SK-N-MC (cell line): ENCODE measurements at regions not wholly inside any gene's neighbourhood (a gene's known extent, or its start where the extent isn't known, plus 50 kb on each side); places are given as distances from the start of the nearest gene placed in this dataset.

Experiments used
- DNase-seq: peaks from one replicate; pipeline ENCODE4 v3.0.0-alpha.2; 2011; ENCODE audit warnings: low read depth, low spot score
- H3K27ac ChIP-seq: fragments of 200-600 bp; sonication (generic); 2 replicates; pipeline ENCODE4 v1.5.1; 2016; ENCODE audit warnings: mixed run types
- H3K36me3 ChIP-seq: fragments of 200-600 bp; sonication (generic); 2 replicates; pipeline ENCODE4 v1.6.1; 2017; ENCODE audit warnings: antibody characterized with exemption, low read length, mixed read lengths; ENCODE audit not compliant: insufficient read depth
- H3K4me3 ChIP-seq: fragments of 200-600 bp; sonication (generic); 2 replicates; pipeline ENCODE4 v1.5.1; 2016
- H3K9ac ChIP-seq: fragments of 200-600 bp; sonication (generic); 2 replicates; pipeline ENCODE4 v1.8.0; 2017; ENCODE audit warnings: mixed run types, mixed read lengths; ENCODE audit not compliant: insufficient read length
- H3K9me3 ChIP-seq: fragments of 200-600 bp; sonication (generic); 2 replicates; pipeline ENCODE4 v1.6.1; 2017; ENCODE audit warnings: low read depth, mild to moderate bottlenecking, antibody characterized with exemption, low read length, moderate library complexity, mixed read lengths
- EZH2 ChIP-seq: fragments of 200-600 bp; sonication (generic); IDR thresholded peaks from one replicate; pipeline ENCODE4 v1.6.1; 2017; ENCODE audit warnings: antibody characterized with exemption
- FOXP2 ChIP-seq: optimal IDR thresholded peaks from 2 replicates; pipeline ENCODE3; 2011; ENCODE audit warnings: mild to moderate bottlenecking, moderate library complexity; ENCODE audit not compliant: insufficient read depth; ENCODE audit errors: extremely low read length, control extremely low read depth
- POLR2AphosphoS5 ChIP-seq: IDR thresholded peaks from 2 replicates; pipeline ENCODE4 v1.6.1; 2012; ENCODE audit warnings: mild to moderate bottlenecking, low read depth, low read length, borderline replicate concordance

- H3K27ac ChIP-seq = peak overlapping the region; percentile 74
- peak overlapping the region; percentile 50 for H3K9ac ChIP-seq
- H3K36me3 ChIP-seq = peaks cover 32% of the 10 kb centered on the region
- DNase-seq = peak; percentile 86
- TF ChIP-seq FOXP2 (peak; percentile 10), EZH2 (no peak)
- peak overlapping the region; percentile 86 for H3K4me3 ChIP-seq
- H3K9me3 ChIP-seq = no peaks in the 10 kb centered on the region
These were observed 417.6 kb downstream of the PCNX1 start for GRCh38 chr14:71324767-71325272.

DNA sequence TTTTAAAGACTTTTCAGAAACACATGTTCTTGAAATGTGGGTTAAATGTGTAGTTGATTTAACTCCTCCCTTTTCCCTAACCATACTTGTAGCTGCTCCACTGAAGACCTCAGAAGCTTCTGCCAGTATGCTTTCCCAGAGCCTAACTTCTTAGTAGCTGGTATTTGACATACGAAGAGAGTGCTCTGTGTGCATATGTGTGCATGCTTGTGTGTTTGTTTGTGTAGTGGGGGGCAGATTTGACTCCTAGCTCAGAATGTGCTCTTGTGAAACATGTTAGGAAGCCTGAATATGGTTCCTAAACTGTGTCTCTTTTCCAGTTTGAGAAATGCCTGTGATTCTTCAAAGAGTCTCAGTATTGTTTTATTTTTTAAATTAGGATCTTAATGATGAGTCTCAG lies 420.4 kb downstream of the PCNX1 start:
- DNase-seq = no peak
- no peak overlapping the region for H3K9ac ChIP-seq
- no peak overlapping the region for H3K27ac ChIP-seq
- no peak overlapping the region for H3K4me3 ChIP-seq
- H3K36me3 ChIP-seq = peaks cover 56% of the 10 kb centered on the region
- H3K9me3 ChIP-seq = no peaks in the 10 kb centered on the region
- no peak for TF ChIP-seq EZH2
- TF ChIP-seq FOXP2 = no peak
- TF ChIP-seq POLR2AphosphoS5 = no peak

- Histone ChIP-seq H3K4me3 (no peak overlapping the region), H3K27ac (no peak overlapping the region), H3K9me3 (no peaks in the 10 kb centered on the region), H3K36me3 (peaks cover 55% of the 10 kb centered on the region), H3K9ac (no peak overlapping the region)
- TF ChIP-seq FOXP2 = no peak
- no peak for DNase-seq
These were observed 420.9 kb downstream of the PCNX1 start for GRCh38 chr14:71328183-71328582.

DNA sequence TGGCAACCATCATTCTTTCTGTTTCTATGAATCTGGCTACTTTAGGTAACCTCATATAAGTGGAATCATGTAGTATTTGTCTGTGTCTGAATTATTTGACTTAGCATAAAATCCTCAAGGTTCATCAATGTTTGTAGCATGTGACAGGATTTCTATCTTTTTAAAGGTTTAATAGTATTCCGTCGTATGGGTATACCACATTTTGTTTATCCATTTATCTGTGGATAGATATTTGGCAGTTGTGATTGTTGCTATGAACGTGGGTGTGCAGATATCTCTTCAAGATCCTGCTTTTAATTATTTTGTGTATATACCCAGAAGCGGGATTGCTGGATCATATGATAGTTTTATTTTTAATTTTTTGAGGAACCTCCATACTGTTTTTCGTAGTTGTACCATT lies 421.7 kb downstream of the PCNX1 start:
- DNase-seq = no peak
- no peak for TF ChIP-seq FOXP2
- no peak for TF ChIP-seq POLR2AphosphoS5
- no peak for TF ChIP-seq EZH2
- Histone ChIP-seq H3K4me3 (no peak overlapping the region), H3K36me3 (peaks cover 63% of the 10 kb centered on the region), H3K9me3 (no peaks in the 10 kb centered on the region), H3K27ac (no peak overlapping the region), H3K9ac (no peak overlapping the region)

- no peak for DNase-seq
- H3K9me3 ChIP-seq = 0 out of 2 replicates have a peak, but pooled peaks cover 4% of the 10 kb centered on the region
- H3K27ac ChIP-seq = 0 out of 2 replicates have a peak overlapping the region, but pooled peaks have one; percentile 39
- no peak overlapping the region for H3K9ac ChIP-seq
- H3K36me3 ChIP-seq = peaks cover 70% of the 10 kb centered on the region
- TF ChIP-seq POLR2AphosphoS5 (no peak), FOXP2 (no peak), EZH2 (no peak)
- H3K4me3 ChIP-seq = no peak overlapping the region
These were observed 424.1 kb downstream of the PCNX1 start for GRCh38 chr14:71331403-71331802.

- no peak for DNase-seq
- no peak overlapping the region for H3K27ac ChIP-seq
- TF ChIP-seq FOXP2 (no peak), POLR2AphosphoS5 (no peak), EZH2 (no peak)
- H3K4me3 ChIP-seq = no peak overlapping the region
- H3K9ac ChIP-seq = no peak overlapping the region
- H3K36me3 ChIP-seq = peaks cover 74% of the 10 kb centered on the region
- H3K9me3 ChIP-seq = 0 out of 2 replicates have a peak, but pooled peaks cover 4% of the 10 kb centered on the region
These were observed 425.2 kb downstream of the PCNX1 start for GRCh38 chr14:71332476-71332875.

DNA sequence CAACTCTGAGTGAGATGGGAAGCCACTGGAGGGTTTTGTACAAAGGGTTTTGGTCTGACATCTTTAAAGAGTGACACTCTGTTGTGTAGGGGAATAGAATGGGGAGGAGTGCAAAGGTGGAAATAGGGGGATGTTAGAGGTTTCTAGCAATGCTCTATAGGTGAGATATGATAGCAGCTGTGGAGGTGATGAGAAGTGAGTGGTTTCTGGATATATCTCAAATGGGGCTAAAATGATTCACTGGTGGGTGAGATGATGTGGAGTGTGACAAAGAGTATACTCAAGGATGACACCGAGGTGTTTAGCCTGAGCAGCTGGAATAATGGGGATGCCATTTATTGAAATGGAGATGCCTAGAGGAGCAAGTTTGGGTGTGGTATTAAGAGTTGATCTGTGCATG lies 426.4 kb downstream of the PCNX1 start:
- DNase-seq = no peak
- Histone ChIP-seq H3K9me3 (0 out of 2 replicates have a peak, but pooled peaks cover 4% of the 10 kb centered on the region), H3K27ac (no peak overlapping the region), H3K36me3 (peaks cover 62% of the 10 kb centered on the region), H3K4me3 (no peak overlapping the region), H3K9ac (no peak overlapping the region)
- no peak for TF ChIP-seq EZH2
- no peak for TF ChIP-seq FOXP2
- TF ChIP-seq POLR2AphosphoS5 = no peak

GRCh38 chr14:71336489-71337192 lies 429.4 kb downstream of the PCNX1 start:
- no peak overlapping the region for H3K9ac ChIP-seq
- peaks cover 46% of the 10 kb centered on the region for H3K36me3 ChIP-seq
- no peak for DNase-seq
- H3K4me3 ChIP-seq = no peak overlapping the region
- H3K9me3 ChIP-seq = 0 out of 2 replicates have a peak, but pooled peaks cover 4% of the 10 kb centered on the region
- TF ChIP-seq FOXP2 (no peak), POLR2AphosphoS5 (no peak), EZH2 (no peak)
- H3K27ac ChIP-seq = no peak overlapping the region
